Caco-2 (cell line): ENCODE measurements at regions not wholly inside any gene's neighbourhood (a gene's known extent, or its start where the extent isn't known, plus 50 kb on each side); places are given as distances from the start of the nearest gene placed in this dataset.

Source experiments
- BruUV-seq: library from RNA; stranded (reverse); fragments of 400-500 nt; replicated peaks from 2 replicates; lab custom pipeline; 2021; lab: Mats Ljungman, UMichigan
- CTCF ChIA-PET: fragments of 300-600 bp; sonication (Branson Sonifier 250); formaldehyde crosslinking; loops from one replicate; lab custom pipeline; 2022; ENCODE audit warnings: antibody characterized with exemption; lab: Charles Lee
- POLR2A ChIA-PET: fragments of 300-600 bp; sonication (Branson Sonifier 250); formaldehyde crosslinking; loops from one replicate; lab custom pipeline; 2022; ENCODE audit warnings: antibody characterized with exemption; lab: Charles Lee
- DNase-seq, 2 experiments: peaks; one replicate each; pipeline versions ENCODE4 v3.0.0 to v3.0.0-alpha.2; 2020 to 2022
- H3K27me3 ChIP-seq: replicated peaks from 2 replicates; pipeline ENCODE4 v1.6.0; 2011; ENCODE audit warnings: low read length; ENCODE audit not compliant: control insufficient read depth, insufficient read depth
- H3K36me3 ChIP-seq: 2 replicates; pipeline ENCODE4 v1.5.1; 2011; ENCODE audit warnings: low read length; ENCODE audit not compliant: control insufficient read depth, insufficient read depth
- H3K4me1 ChIP-seq: fragments of 250-450 bp; sonication (Bioruptor Pico); 2 replicates; pipeline ENCODE4 v1.5.1; 2020; ENCODE audit warnings: mild to moderate bottlenecking
- H3K4me3 ChIP-seq: 2 replicates; pipeline ENCODE4 v1.5.1; 2011; ENCODE audit warnings: low read depth, mild to moderate bottlenecking, control low read depth, low read length
- H3K9me3 ChIP-seq: fragments of 250-450 bp; sonication (Bioruptor Pico); 2 replicates; pipeline ENCODE4 v1.5.1; 2020; ENCODE audit warnings: mild to moderate bottlenecking, moderate library complexity
- H3K27ac Mint-ChIP-seq: one replicate; pipeline ENCODE4 v1.8.0; 2022; ENCODE audit warnings: mixed read lengths; ENCODE audit not compliant: unreplicated experiment
- H3K27me3 Mint-ChIP-seq: one replicate; pipeline ENCODE4 v1.8.0; 2022; ENCODE audit warnings: mixed read lengths; ENCODE audit not compliant: insufficient read depth, unreplicated experiment
- H3K36me3 Mint-ChIP-seq: one replicate; pipeline ENCODE4 v1.8.0; 2022; ENCODE audit warnings: mild to moderate bottlenecking, mixed read lengths; ENCODE audit not compliant: insufficient read depth, unreplicated experiment
- H3K4me1 Mint-ChIP-seq: one replicate; pipeline ENCODE4 v1.8.0; 2022; ENCODE audit warnings: low read depth, mixed read lengths; ENCODE audit not compliant: unreplicated experiment
- H3K4me3 Mint-ChIP-seq: one replicate; pipeline ENCODE4 v1.8.0; 2022; ENCODE audit warnings: mild to moderate bottlenecking, moderate library complexity, mixed read lengths; ENCODE audit not compliant: unreplicated experiment
- H3K9me3 Mint-ChIP-seq: one replicate; pipeline ENCODE4 v1.8.0; 2022; ENCODE audit warnings: mixed read lengths; ENCODE audit not compliant: unreplicated experiment
- intact Hi-C: fragments of 100-400 bp; cut with micrococcal nuclease; formaldehyde crosslinking; loops from one replicate; pipeline ENCODE4 v1.10.0; 2022; ENCODE audit not compliant: unreplicated experiment
- TF ChIP-seq, protein P1 (sequence below), 2 experiments: fragments of 200-600 bp in 1 of 2; IDR thresholded peaks; 1 replicate in 1 of 2; 2 replicates in 1 of 2; pipeline versions ENCODE4 v1.5.1 to v1.8.0; 2011 to 2022; ENCODE audit warnings: antibody characterized with exemption in 1 of 2, control low read depth in 1 of 2, inconsistent platforms in 1 of 2, low read depth in 1 of 2, low read length in 1 of 2, mild to moderate bottlenecking in 1 of 2, moderate library complexity in 1 of 2; ENCODE audit not compliant: insufficient read depth in 1 of 2, severe bottlenecking in 1 of 2, unreplicated experiment in 1 of 2

DNA sequence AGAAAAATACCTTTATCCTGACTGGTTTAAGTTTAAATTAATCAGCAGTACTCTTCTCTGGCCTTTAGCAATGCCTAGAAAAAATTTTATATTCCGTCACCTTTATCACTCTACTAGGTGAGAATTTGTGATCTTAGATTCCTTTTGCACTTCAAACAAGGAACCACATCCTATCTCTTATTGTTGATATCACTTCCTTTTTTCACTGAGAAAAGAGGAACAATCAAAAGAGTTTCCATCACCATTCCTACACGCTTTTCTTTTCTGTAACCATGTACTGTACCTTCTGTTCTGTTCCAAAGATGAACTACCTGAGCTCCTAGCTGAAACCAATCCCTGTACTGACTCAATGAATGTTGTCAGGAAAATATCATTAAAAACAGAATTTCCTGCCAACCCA is 1379.0 kb upstream of the MIR17HG start:
- Mint-ChIP-seq H3K9me3 (no peaks in the 10 kb centered on the region), H3K36me3 (no peaks in the 10 kb centered on the region), H3K27ac (no peak overlapping the region), H3K4me1 (no peaks in the 10 kb centered on the region), H3K27me3 (no peaks in the 10 kb centered on the region), H3K4me3 (no peak overlapping the region)
- Histone ChIP-seq H3K9me3 (no peaks in the 10 kb centered on the region; the same call in 1 of the 2 replicates), H3K36me3 (no peaks in the 10 kb centered on the region), H3K27me3 (no peaks in the 10 kb centered on the region), H3K4me1 (no peaks in the 10 kb centered on the region), H3K4me3 (no peak overlapping the region)
- CTCF ChIA-PET: no interaction called here
- no TSS peak for BruUV-seq
- intact Hi-C loops: no loop called here
- no peak for DNase-seq
- TF ChIP-seq, protein P1, sequence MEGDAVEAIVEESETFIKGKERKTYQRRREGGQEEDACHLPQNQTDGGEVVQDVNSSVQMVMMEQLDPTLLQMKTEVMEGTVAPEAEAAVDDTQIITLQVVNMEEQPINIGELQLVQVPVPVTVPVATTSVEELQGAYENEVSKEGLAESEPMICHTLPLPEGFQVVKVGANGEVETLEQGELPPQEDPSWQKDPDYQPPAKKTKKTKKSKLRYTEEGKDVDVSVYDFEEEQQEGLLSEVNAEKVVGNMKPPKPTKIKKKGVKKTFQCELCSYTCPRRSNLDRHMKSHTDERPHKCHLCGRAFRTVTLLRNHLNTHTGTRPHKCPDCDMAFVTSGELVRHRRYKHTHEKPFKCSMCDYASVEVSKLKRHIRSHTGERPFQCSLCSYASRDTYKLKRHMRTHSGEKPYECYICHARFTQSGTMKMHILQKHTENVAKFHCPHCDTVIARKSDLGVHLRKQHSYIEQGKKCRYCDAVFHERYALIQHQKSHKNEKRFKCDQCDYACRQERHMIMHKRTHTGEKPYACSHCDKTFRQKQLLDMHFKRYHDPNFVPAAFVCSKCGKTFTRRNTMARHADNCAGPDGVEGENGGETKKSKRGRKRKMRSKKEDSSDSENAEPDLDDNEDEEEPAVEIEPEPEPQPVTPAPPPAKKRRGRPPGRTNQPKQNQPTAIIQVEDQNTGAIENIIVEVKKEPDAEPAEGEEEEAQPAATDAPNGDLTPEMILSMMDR (IDR thresholded peaks at IDR 0.05; ENCODE audit: insufficient read depth in 1 of 2, low read depth in 1 of 2, low read length in 1 of 2, severe bottlenecking in 1 of 2, unreplicated experiment in 1 of 2): no peak
- POLR2A ChIA-PET: no interaction called here

DNA sequence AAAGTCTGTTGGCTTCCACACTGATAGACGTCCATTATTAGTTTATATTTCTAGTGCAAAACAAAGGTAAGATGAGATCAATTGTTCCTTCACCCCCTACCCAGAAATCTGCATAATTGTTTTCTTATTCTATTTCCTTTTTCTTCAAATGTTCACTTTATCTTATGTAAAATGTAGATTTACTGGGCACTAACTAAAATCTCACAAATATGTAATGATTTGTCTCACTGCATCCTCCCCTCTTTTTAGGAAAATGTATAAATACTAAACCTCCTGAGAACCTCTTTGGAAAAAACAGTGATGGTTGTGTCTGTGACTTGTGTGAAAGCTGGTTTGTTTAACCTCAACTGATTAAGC is 1377.2 kb upstream of the MIR17HG start:
- TF ChIP-seq, protein P1 (IDR thresholded peaks at IDR 0.05; ENCODE audit: insufficient read depth in 1 of 2, low read depth in 1 of 2, low read length in 1 of 2, severe bottlenecking in 1 of 2, unreplicated experiment in 1 of 2): no peak
- BruUV-seq: no TSS peak
- Histone ChIP-seq H3K9me3 (no peaks in the 10 kb centered on the region; the same call in 1 of the 2 replicates), H3K4me1 (no peaks in the 10 kb centered on the region), H3K4me3 (no peak overlapping the region), H3K27me3 (no peaks in the 10 kb centered on the region), H3K36me3 (no peaks in the 10 kb centered on the region)
- H3K27me3 Mint-ChIP-seq: no peaks in the 10 kb centered on the region
- DNase-seq: no peak
- H3K4me3 Mint-ChIP-seq: no peak overlapping the region
- H3K36me3 Mint-ChIP-seq: no peaks in the 10 kb centered on the region
- no peaks in the 10 kb centered on the region for H3K4me1 Mint-ChIP-seq
- ChIA-PET POLR2A (no interaction called here), CTCF (no interaction called here)
- no peaks in the 10 kb centered on the region for H3K9me3 Mint-ChIP-seq
- intact Hi-C loops: no loop called here
- no peak overlapping the region for H3K27ac Mint-ChIP-seq

DNA sequence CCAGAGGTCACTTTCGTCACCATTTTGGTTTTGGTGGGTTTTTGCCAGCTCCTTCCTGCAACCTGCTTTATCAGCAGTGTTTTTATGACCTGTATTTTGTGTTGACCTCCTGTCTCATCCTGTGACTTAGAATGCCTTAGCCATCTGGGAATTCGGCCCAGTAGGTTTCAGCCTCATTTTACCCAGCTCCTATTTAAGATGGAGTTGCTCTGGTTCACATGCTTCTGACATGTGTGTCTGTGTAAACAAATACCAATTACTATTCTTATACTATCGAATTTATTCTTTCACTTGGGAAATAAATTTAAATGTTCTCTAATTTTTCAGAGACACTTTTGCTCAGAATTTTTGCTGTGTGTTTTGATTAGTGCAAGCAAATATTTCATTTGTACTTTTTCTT is 1370.3 kb upstream of the MIR17HG start:
- H3K9me3 ChIP-seq: no peaks in the 10 kb centered on the region; the same call in 1 of the 2 replicates
- H3K4me1 Mint-ChIP-seq: no peaks in the 10 kb centered on the region
- CTCF ChIA-PET: no interaction called here
- no peak overlapping the region for H3K4me3 Mint-ChIP-seq
- intact Hi-C loops: no loop called here
- no peaks in the 10 kb centered on the region for H3K9me3 Mint-ChIP-seq
- no peak overlapping the region for H3K27ac Mint-ChIP-seq
- no peaks in the 10 kb centered on the region for H3K4me1 ChIP-seq
- BruUV-seq: no TSS peak
- no peaks in the 10 kb centered on the region for H3K27me3 ChIP-seq
- no peak for DNase-seq
- POLR2A ChIA-PET: no interaction called here
- H3K36me3 ChIP-seq: no peaks in the 10 kb centered on the region
- H3K27me3 Mint-ChIP-seq: no peaks in the 10 kb centered on the region
- no peak overlapping the region for H3K4me3 ChIP-seq
- TF ChIP-seq, protein P1 (IDR thresholded peaks at IDR 0.05; ENCODE audit: insufficient read depth in 1 of 2, low read depth in 1 of 2, low read length in 1 of 2, severe bottlenecking in 1 of 2, unreplicated experiment in 1 of 2): no peak
- H3K36me3 Mint-ChIP-seq: no peaks in the 10 kb centered on the region
